Liver (tissue), 8 donors: ENCODE measurements at regions not wholly inside any gene's neighbourhood (a gene's known extent, or its start where the extent isn't known, plus 50 kb on each side); places are given as distances from the start of the nearest gene placed in this dataset.

Experiments used
- DNase-seq: peaks from one replicate; pipeline ENCODE4 v3.0.0-alpha.2; 2017; ENCODE audit warnings: low spot score
- H3K27ac ChIP-seq, 2 donors: one replicate each; pipeline ENCODE4 v1.7.0; 2013; ENCODE audit warnings: inconsistent platforms in 2 of 2, low read length in 2 of 2, control low read depth in 1 of 2, low read depth in 1 of 2, mild to moderate bottlenecking in 1 of 2
- H3K27me3 ChIP-seq, 4 donors: one replicate each; pipeline versions ENCODE4 v1.6.1 to v1.7.0; 2013; ENCODE audit warnings: low read length in 3 of 4, inconsistent platforms in 1 of 4, mild to moderate bottlenecking in 1 of 4, moderate library complexity in 1 of 4; ENCODE audit not compliant: control insufficient read depth in 4 of 4, insufficient read depth in 4 of 4
- H3K36me3 ChIP-seq, 4 donors: one replicate each; pipeline versions ENCODE4 v1.6.1 to v1.7.0; 2013; ENCODE audit warnings: low read length in 3 of 4, mild to moderate bottlenecking in 3 of 4, low read depth in 1 of 4, moderate library complexity in 1 of 4; ENCODE audit not compliant: control insufficient read depth in 4 of 4, insufficient read depth in 3 of 4
- H3K4me1 ChIP-seq, 4 donors: one replicate each; pipeline versions ENCODE4 v1.6.1 to v1.7.0; 2013; ENCODE audit warnings: low read length in 3 of 4, mild to moderate bottlenecking in 3 of 4, moderate library complexity in 1 of 4; ENCODE audit not compliant: control insufficient read depth in 4 of 4, insufficient read depth in 4 of 4
- H3K4me3 ChIP-seq, 3 donors: one replicate each; pipeline versions ENCODE4 v1.6.1 to v1.7.0; 2013; ENCODE audit warnings: low read length in 3 of 3, control low read depth in 1 of 3, low read depth in 1 of 3, mild to moderate bottlenecking in 1 of 3
- H3K9ac ChIP-seq, 2 donors: one replicate each; pipeline ENCODE4 v1.7.0; 2013; ENCODE audit warnings: low read length in 2 of 2, mild to moderate bottlenecking in 2 of 2, moderate library complexity in 2 of 2, control low read depth in 1 of 2, low read depth in 1 of 2
- H3K9me3 ChIP-seq, 4 donors: one replicate each; pipeline versions ENCODE4 v1.6.1 to v1.7.0; 2013; ENCODE audit warnings: low read length in 3 of 4; ENCODE audit not compliant: control insufficient read depth in 4 of 4
- CTCF ChIP-seq: fragments of 150-350 bp; IDR thresholded peaks from 2 replicates; pipeline ENCODE4 v1.5.1; 2017; ENCODE audit warnings: improper control_type of control experiment, low read depth, low read length; ENCODE audit not compliant: missing input control
- EGR1 ChIP-seq, 2 donors: IDR thresholded peaks; 2 replicates each; pipeline ENCODE4 v1.6.1; 2016 to 2018; ENCODE audit warnings: antibody characterized with exemption in 2 of 2, low read depth in 2 of 2
- FOXA1 ChIP-seq: IDR thresholded peaks from 2 replicates; pipeline ENCODE4 v1.6.1; 2016; ENCODE audit warnings: antibody characterized with exemption
- FOXA2 ChIP-seq: IDR thresholded peaks from 2 replicates; pipeline ENCODE4 v1.6.1; 2016; ENCODE audit warnings: antibody characterized with exemption
- GABPA ChIP-seq, 2 donors: IDR thresholded peaks in 1 of 2; conservative IDR thresholded peaks in 1 of 2; 2 replicates each; pipeline ENCODE4 v1.6.1; 2016; ENCODE audit warnings: antibody characterized with exemption in 2 of 2, mild to moderate bottlenecking in 1 of 2, moderate library complexity in 1 of 2
- HNF4A ChIP-seq, 2 donors: conservative IDR thresholded peaks; 2 replicates each; pipeline ENCODE4 v1.6.1; 2016; ENCODE audit warnings: antibody characterized with exemption in 2 of 2, mild to moderate bottlenecking in 2 of 2
- HNF4G ChIP-seq: IDR thresholded peaks from 2 replicates; pipeline ENCODE4 v1.6.1; 2016; ENCODE audit warnings: antibody characterized with exemption
- JUND ChIP-seq, 2 donors: IDR thresholded peaks; 2 replicates each; pipeline ENCODE4 v1.6.1; 2016; ENCODE audit warnings: antibody characterized with exemption in 2 of 2
- MAX ChIP-seq: IDR thresholded peaks from 2 replicates; pipeline ENCODE4 v1.6.1; 2016; ENCODE audit warnings: antibody characterized with exemption
- NR2F2 ChIP-seq: IDR thresholded peaks from 2 replicates; pipeline ENCODE4 v1.6.1; 2016; ENCODE audit warnings: antibody characterized with exemption
- RAD21 ChIP-seq, 2 donors: IDR thresholded peaks; 2 replicates each; pipeline ENCODE4 v1.6.1; 2016; ENCODE audit warnings: antibody characterized with exemption in 2 of 2, mild to moderate bottlenecking in 2 of 2
- REST ChIP-seq: IDR thresholded peaks from 2 replicates; pipeline ENCODE4 v1.6.1; 2016; ENCODE audit warnings: antibody characterized with exemption, mild to moderate bottlenecking
- RXRA ChIP-seq, 2 donors: IDR thresholded peaks; 2 replicates each; pipeline ENCODE4 v1.6.1; 2017 to 2018; ENCODE audit warnings: antibody characterized with exemption in 2 of 2, mild to moderate bottlenecking in 1 of 2
- SP1 ChIP-seq: IDR thresholded peaks from 2 replicates; pipeline ENCODE4 v1.6.1; 2018; ENCODE audit warnings: antibody characterized with exemption, mild to moderate bottlenecking
- TAF1 ChIP-seq: conservative IDR thresholded peaks from 2 replicates; pipeline ENCODE4 v1.6.1; 2016; ENCODE audit warnings: antibody characterized with exemption, mild to moderate bottlenecking
- YY1 ChIP-seq: IDR thresholded peaks from 2 replicates; pipeline ENCODE4 v1.6.1; 2016; ENCODE audit warnings: antibody characterized with exemption, mild to moderate bottlenecking
- WGBS: extraction: QIAGEN DNeasy Blood & Tissue Kit; methylation state at CpG from one replicate; pipeline ENCODE4 v1.1.7; 2013; 5-methylcytosine and 5-hydroxymethylcytosine counted together
- TF ChIP-seq, protein P1 (sequence below): IDR thresholded peaks from 2 replicates; pipeline ENCODE4 v1.6.1; 2016; ENCODE audit warnings: antibody characterized with exemption
- TF ChIP-seq, protein P2 (sequence below): IDR thresholded peaks from 2 replicates; pipeline ENCODE4 v1.6.1; 2016; ENCODE audit warnings: antibody characterized with exemption
- donor health status: healthy.
- donor health status: healthy.
- donor health status: healthy.
- donor health status: healthy.
- donor health status: healthy.

- no peak for DNase-seq
- Histone ChIP-seq H3K9ac (peak overlapping the region in 1 of 2 donors; percentile 11), H3K9me3 (no peaks in the 10 kb centered on the region), H3K36me3 (no peaks in the 10 kb centered on the region), H3K27ac (peak overlapping the region; percentile 73 to 80), H3K4me3 (peak overlapping the region in 1 of 3 donors; percentile 29), H3K27me3 (no peaks in the 10 kb centered on the region), H3K4me1 (peaks cover 0 to 32% (median 11%) of the 10 kb centered on the region in 4 donors)
- WGBS: 24% methylated on average over 2 of the region's 2 CpGs
- TF ChIP-seq NR2F2: no peak
- TF ChIP-seq RAD21 (IDR thresholded peaks at IDR 0.05): peak in 1 of 2 donors; percentile 34
- peak; percentile 90 for TF ChIP-seq SP1
- TF ChIP-seq, protein P1, sequence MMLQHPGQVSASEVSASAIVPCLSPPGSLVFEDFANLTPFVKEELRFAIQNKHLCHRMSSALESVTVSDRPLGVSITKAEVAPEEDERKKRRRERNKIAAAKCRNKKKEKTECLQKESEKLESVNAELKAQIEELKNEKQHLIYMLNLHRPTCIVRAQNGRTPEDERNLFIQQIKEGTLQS: no peak
- peak; percentile 88 for TF ChIP-seq FOXA2
- TF ChIP-seq TAF1: no peak
- peak; percentile 81 for TF ChIP-seq REST
- peak; percentile 77 to 82 for TF ChIP-seq RXRA (IDR thresholded peaks at IDR 0.05)
- peak in 1 of 2 donors; percentile 36 for TF ChIP-seq EGR1 (IDR thresholded peaks at IDR 0.05; ENCODE audit: low read depth in 2 of 2)
- no peak for TF ChIP-seq CTCF
- TF ChIP-seq HNF4G: peak; percentile 42
- TF ChIP-seq, protein P2, sequence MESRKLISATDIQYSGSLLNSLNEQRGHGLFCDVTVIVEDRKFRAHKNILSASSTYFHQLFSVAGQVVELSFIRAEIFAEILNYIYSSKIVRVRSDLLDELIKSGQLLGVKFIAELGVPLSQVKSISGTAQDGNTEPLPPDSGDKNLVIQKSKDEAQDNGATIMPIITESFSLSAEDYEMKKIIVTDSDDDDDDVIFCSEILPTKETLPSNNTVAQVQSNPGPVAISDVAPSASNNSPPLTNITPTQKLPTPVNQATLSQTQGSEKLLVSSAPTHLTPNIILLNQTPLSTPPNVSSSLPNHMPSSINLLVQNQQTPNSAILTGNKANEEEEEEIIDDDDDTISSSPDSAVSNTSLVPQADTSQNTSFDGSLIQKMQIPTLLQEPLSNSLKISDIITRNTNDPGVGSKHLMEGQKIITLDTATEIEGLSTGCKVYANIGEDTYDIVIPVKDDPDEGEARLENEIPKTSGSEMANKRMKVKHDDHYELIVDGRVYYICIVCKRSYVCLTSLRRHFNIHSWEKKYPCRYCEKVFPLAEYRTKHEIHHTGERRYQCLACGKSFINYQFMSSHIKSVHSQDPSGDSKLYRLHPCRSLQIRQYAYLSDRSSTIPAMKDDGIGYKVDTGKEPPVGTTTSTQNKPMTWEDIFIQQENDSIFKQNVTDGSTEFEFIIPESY: peak; percentile 54
- peak; percentile 50 to 56 for TF ChIP-seq JUND (IDR thresholded peaks at IDR 0.05)
- peak; percentile 70 for TF ChIP-seq MAX
- TF ChIP-seq YY1: peak; percentile 72
- peak; percentile 82 for TF ChIP-seq FOXA1
- peak in 1 of 2 donors; percentile 27 for TF ChIP-seq GABPA (IDR thresholded peaks at IDR 0.05 in 1 of 2, conservative IDR thresholded peaks at IDR 0.05 in 1 of 2)
- peak; percentile 79 to 81 for TF ChIP-seq HNF4A (conservative IDR thresholded peaks at IDR 0.05)
Observed at GRCh38 chr12:63226792-63227463, 75.9 kb upstream of the AVPR1A start.
